H9 (cell line): ENCODE measurements at regions not wholly inside any gene's neighbourhood (a gene's known extent, or its start where the extent isn't known, plus 50 kb on each side); places are given as distances from the start of the nearest gene placed in this dataset.

Source experiments
- DNase-seq: peaks from one replicate; pipeline ENCODE4 v3.0.0-alpha.2; 2017
- H2AFZ ChIP-seq: one replicate; pipeline ENCODE4 v1.6.1; 2013; ENCODE audit warnings: mild to moderate bottlenecking, low read length, control low read depth, moderate library complexity
- H2AK5ac ChIP-seq: 2 replicates; pipeline ENCODE4 v1.6.1; 2013; ENCODE audit warnings: low read length, control low read depth, mixed read lengths; ENCODE audit not compliant: insufficient read length
- H2BK120ac ChIP-seq: one replicate; pipeline ENCODE4 v1.6.1; 2013; ENCODE audit warnings: low read depth, mild to moderate bottlenecking, low read length, control low read depth, inconsistent platforms; ENCODE audit not compliant: poor library complexity, severe bottlenecking
- H2BK12ac ChIP-seq: 2 replicates; pipeline ENCODE4 v1.6.1; 2013; ENCODE audit warnings: low read length, control low read depth, mixed read lengths, low read depth; ENCODE audit not compliant: insufficient read length
- H2BK15ac ChIP-seq: 2 replicates; pipeline ENCODE4 v1.6.1; 2013; ENCODE audit warnings: low read depth, low read length, control low read depth
- H2BK20ac ChIP-seq: one replicate; pipeline ENCODE4 v1.6.1; 2013; ENCODE audit warnings: low read depth, mild to moderate bottlenecking, low read length, control low read depth, inconsistent platforms; ENCODE audit not compliant: poor library complexity, severe bottlenecking
- H2BK5ac ChIP-seq: 2 replicates; pipeline ENCODE4 v1.6.1; 2013; ENCODE audit warnings: low read length, control low read depth, mixed read lengths; ENCODE audit not compliant: insufficient read length
- H3K14ac ChIP-seq: 2 replicates; pipeline ENCODE4 v1.6.1; 2013; ENCODE audit warnings: low read length, control low read depth; ENCODE audit not compliant: insufficient read depth
- H3K18ac ChIP-seq: 2 replicates; pipeline ENCODE4 v1.6.1; 2013; ENCODE audit warnings: low read depth, mild to moderate bottlenecking, mixed read lengths, low read length, control low read depth; ENCODE audit not compliant: insufficient read length
- H3K23ac ChIP-seq: 2 replicates; pipeline ENCODE4 v1.6.1; 2013; ENCODE audit warnings: low read length, control low read depth, mixed read lengths, low read depth; ENCODE audit not compliant: insufficient read length
- H3K23me2 ChIP-seq: 2 replicates; pipeline ENCODE4 v1.6.1; 2013; ENCODE audit warnings: low read depth, mild to moderate bottlenecking, mixed read lengths, low read length, control low read depth; ENCODE audit not compliant: insufficient read length, poor library complexity, severe bottlenecking
- H3K27ac ChIP-seq: 2 replicates; pipeline ENCODE4 v1.5.1; 2013; ENCODE audit warnings: low read length, control low read depth, mixed read lengths, low read depth; ENCODE audit not compliant: insufficient read length
- H3K27me3 ChIP-seq: 2 replicates; pipeline ENCODE4 v1.6.1; 2013; ENCODE audit warnings: low read length, control low read depth, inconsistent platforms; ENCODE audit not compliant: insufficient read depth
- H3K4ac ChIP-seq: 2 replicates; pipeline ENCODE4 v1.6.1; 2013; ENCODE audit warnings: low read depth, mild to moderate bottlenecking, control low read depth, inconsistent platforms, low read length, moderate library complexity
- H3K4me1 ChIP-seq: 2 replicates; pipeline ENCODE4 v1.6.1; 2013; ENCODE audit warnings: low read length, control low read depth, inconsistent platforms; ENCODE audit not compliant: insufficient read depth
- H3K4me2 ChIP-seq: 2 replicates; pipeline ENCODE4 v1.6.1; 2013; ENCODE audit warnings: low read length, control low read depth, mixed read lengths; ENCODE audit not compliant: insufficient read length, insufficient read depth
- H3K56ac ChIP-seq: 2 replicates; pipeline ENCODE4 v1.6.1; 2013; ENCODE audit warnings: low read depth, mild to moderate bottlenecking, mixed read lengths, low read length, control low read depth; ENCODE audit not compliant: insufficient read length
- H3K79me1 ChIP-seq: 2 replicates; pipeline ENCODE4 v1.6.1; 2013; ENCODE audit warnings: low read depth, mild to moderate bottlenecking, moderate library complexity, low read length, control low read depth, inconsistent platforms; ENCODE audit not compliant: insufficient read depth, poor library complexity, severe bottlenecking
- H3K79me2 ChIP-seq: 2 replicates; pipeline ENCODE4 v1.6.1; 2013; ENCODE audit warnings: low read length, control low read depth, inconsistent platforms; ENCODE audit not compliant: insufficient read depth
- H3K9ac ChIP-seq: 2 replicates; pipeline ENCODE4 v1.6.1; 2013; ENCODE audit warnings: low read length, control low read depth, mixed read lengths; ENCODE audit not compliant: insufficient read length; ENCODE audit errors: extremely low read depth
- H3K9me3 ChIP-seq: one replicate; pipeline ENCODE4 v1.6.1; 2013; ENCODE audit warnings: low read depth, low read length, inconsistent platforms; ENCODE audit not compliant: control insufficient read depth
- H3T11ph ChIP-seq: one replicate; pipeline ENCODE4 v1.6.1; 2013; ENCODE audit warnings: mild to moderate bottlenecking, low read length, control low read depth, inconsistent platforms
- H4K20me1 ChIP-seq: one replicate; pipeline ENCODE4 v1.6.1; 2013; ENCODE audit not compliant: control insufficient read depth, insufficient read length, insufficient read depth
- H4K5ac ChIP-seq: 2 replicates; pipeline ENCODE4 v1.6.1; 2013; ENCODE audit warnings: low read depth, mild to moderate bottlenecking, mixed read lengths, low read length, control low read depth; ENCODE audit not compliant: insufficient read length
- H4K8ac ChIP-seq: replicated peaks from 2 replicates; pipeline ENCODE4 v1.6.1; 2013; ENCODE audit warnings: low read length, control low read depth, mixed read lengths, low read depth; ENCODE audit not compliant: insufficient read length
- H4K91ac ChIP-seq: 2 replicates; pipeline ENCODE4 v1.6.1; 2013; ENCODE audit warnings: low read depth, mild to moderate bottlenecking, moderate library complexity, mixed read lengths, low read length, control low read depth; ENCODE audit not compliant: insufficient read length
- H3K27ac Mint-ChIP-seq, 3 experiments: 2 replicates in 2 of 3; 3 replicates in 1 of 3; pipeline ENCODE4 v1.8.0; 2020 to 2021; ENCODE audit warnings: mixed read lengths in 3 of 3, mild to moderate bottlenecking in 1 of 3, moderate library complexity in 1 of 3
- H3K27me3 Mint-ChIP-seq: 2 replicates; pipeline ENCODE4 v1.8.0; 2021; ENCODE audit warnings: low read depth, mild to moderate bottlenecking, moderate library complexity, mixed read lengths
- H3K36me3 Mint-ChIP-seq, 3 experiments: 2 replicates in 2 of 3; 3 replicates in 1 of 3; pipeline ENCODE4 v1.8.0; 2020 to 2021; ENCODE audit warnings: low read depth in 3 of 3, mixed read lengths in 3 of 3; ENCODE audit not compliant: insufficient read depth in 1 of 3
- H3K4me1 Mint-ChIP-seq, 2 experiments: 2 replicates each; pipeline ENCODE4 v1.8.0; 2020; ENCODE audit warnings: mixed read lengths in 2 of 2
- H3K4me3 Mint-ChIP-seq, 2 experiments: 2 replicates in 1 of 2; 3 replicates in 1 of 2; pipeline ENCODE4 v1.8.0; 2020 to 2021; ENCODE audit warnings: mild to moderate bottlenecking in 2 of 2, mixed read lengths in 2 of 2, moderate library complexity in 1 of 2
- H3K9me3 Mint-ChIP-seq, 2 experiments: 2 replicates in 1 of 2; 3 replicates in 1 of 2; pipeline ENCODE4 v1.8.0; 2020; ENCODE audit warnings: mild to moderate bottlenecking in 2 of 2, mixed read lengths in 2 of 2, moderate library complexity in 1 of 2
- CTCF ChIP-seq: fragments of 200-600 bp; sonication (generic); conservative IDR thresholded peaks from 3 replicates; pipeline ENCODE4 v1.8.0; 2021; ENCODE audit warnings: antibody characterized with exemption, mild to moderate bottlenecking
- WGBS: extraction: QIAGEN DNeasy Blood & Tissue Kit; methylation state at CpG from one replicate; pipeline ENCODE4 v1.1.7; 2013; ENCODE audit warnings: missing lambda C conversion rate, low lambda C conversion rate, mixed read lengths; ENCODE audit not compliant: insufficient read length; ENCODE audit errors: extremely low coverage; 5-methylcytosine and 5-hydroxymethylcytosine counted together

DNA sequence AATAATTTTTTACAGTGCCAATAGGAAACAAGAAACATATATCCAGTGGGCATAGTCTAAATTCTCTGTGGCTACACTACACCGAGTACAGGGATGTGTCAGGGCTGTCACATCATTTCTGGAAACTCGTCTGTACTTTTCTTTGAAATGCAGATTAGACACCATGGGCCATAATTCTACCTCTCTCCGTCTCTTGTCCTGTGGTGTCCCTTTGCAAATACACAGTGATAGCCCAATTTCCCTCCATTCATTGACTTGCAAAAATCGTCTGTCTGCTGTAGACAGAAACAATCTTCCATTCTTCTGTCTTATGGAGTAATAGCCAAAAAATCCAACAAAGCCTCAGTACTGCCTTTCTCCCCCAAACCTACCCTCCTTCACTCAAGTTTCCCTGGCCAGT is 487.1 kb upstream of the ANO3 start:
- Histone ChIP-seq H3K18ac (no peak overlapping the region), H3K4me1 (no peaks in the 10 kb centered on the region), H2BK120ac (no peak overlapping the region), H2BK5ac (no peak overlapping the region), H3K23ac (no peak overlapping the region), H3T11ph (no peak overlapping the region), H4K20me1 (no peaks in the 10 kb centered on the region), H3K4me2 (no peak overlapping the region), H3K79me1 (no peaks in the 10 kb centered on the region), H3K4ac (no peak overlapping the region), H3K79me2 (no peaks in the 10 kb centered on the region; the same call in 1 of the 2 replicates), H4K5ac (no peak overlapping the region), H3K27me3 (no peaks in the 10 kb centered on the region), H3K14ac (no peak overlapping the region), H2AFZ (no peak overlapping the region), H2BK20ac (no peak overlapping the region), H2BK15ac (no peak overlapping the region), H3K23me2 (no peaks in the 10 kb centered on the region), H3K56ac (no peak overlapping the region), H3K27ac (no peak overlapping the region), H3K9me3 (no peaks in the 10 kb centered on the region), H3K9ac (no peak overlapping the region), H2BK12ac (no peak overlapping the region), H2AK5ac (no peak overlapping the region), H4K8ac (no peak overlapping the region), H4K91ac (no peak overlapping the region)
- TF ChIP-seq CTCF: no peak
- Mint-ChIP-seq H3K4me1 (peaks cover 4 to 9% of the 10 kb centered on the region in 2 experiments), H3K9me3 (peaks cover 0 to 3% of the 10 kb centered on the region in 2 experiments; a peak in 2 of 5 replicates), H3K27me3 (no peaks in the 10 kb centered on the region), H3K4me3 (no peak overlapping the region), H3K27ac (no peak overlapping the region; a peak in 2 of 7 replicates), H3K36me3 (peaks cover 0 to 3% (median 0%) of the 10 kb centered on the region in 3 experiments; a peak in 2 of 7 replicates)
- no peak for DNase-seq
- WGBS: no CpG with 5 or more reads among the region's 4 CpGs
